Progenitor cell of endocrine pancreas (in vitro differentiated cells): ENCODE measurements at regions not wholly inside any gene's neighbourhood (a gene's known extent, or its start where the extent isn't known, plus 50 kb on each side); places are given as distances from the start of the nearest gene placed in this dataset.

Experiments used
- DNase-seq: peaks from one replicate; pipeline ENCODE4 v3.0.0; 2021; ENCODE audit warnings: low spot score; ENCODE audit not compliant: unreplicated experiment
- H3K27ac Mint-ChIP-seq: 2 replicates; pipeline ENCODE4 v1.8.0; 2021; ENCODE audit warnings: mild to moderate bottlenecking, moderate library complexity, mixed read lengths
- H3K27me3 Mint-ChIP-seq: 2 replicates; pipeline ENCODE4 v1.8.0; 2021; ENCODE audit warnings: mixed read lengths
- H3K36me3 Mint-ChIP-seq: 2 replicates; pipeline ENCODE4 v1.8.0; 2022; ENCODE audit warnings: mixed read lengths; ENCODE audit not compliant: insufficient read depth
- H3K4me1 Mint-ChIP-seq: 2 replicates; pipeline ENCODE4 v1.8.0; 2021; ENCODE audit warnings: low read depth, mixed read lengths
- H3K4me3 Mint-ChIP-seq: 2 replicates; pipeline ENCODE4 v1.8.0; 2021; ENCODE audit warnings: low read depth, mild to moderate bottlenecking, moderate library complexity, mixed read lengths
- H3K9me3 Mint-ChIP-seq: 2 replicates; pipeline ENCODE4 v1.8.0; 2021; ENCODE audit warnings: low read depth, mixed read lengths
- TF ChIP-seq, protein P1 (sequence below): fragments of 200-600 bp; sonication (generic); IDR thresholded peaks from one replicate; pipeline ENCODE4 v1.5.0; 2021; ENCODE audit warnings: antibody characterized with exemption, mild to moderate bottlenecking; ENCODE audit not compliant: unreplicated experiment

DNA sequence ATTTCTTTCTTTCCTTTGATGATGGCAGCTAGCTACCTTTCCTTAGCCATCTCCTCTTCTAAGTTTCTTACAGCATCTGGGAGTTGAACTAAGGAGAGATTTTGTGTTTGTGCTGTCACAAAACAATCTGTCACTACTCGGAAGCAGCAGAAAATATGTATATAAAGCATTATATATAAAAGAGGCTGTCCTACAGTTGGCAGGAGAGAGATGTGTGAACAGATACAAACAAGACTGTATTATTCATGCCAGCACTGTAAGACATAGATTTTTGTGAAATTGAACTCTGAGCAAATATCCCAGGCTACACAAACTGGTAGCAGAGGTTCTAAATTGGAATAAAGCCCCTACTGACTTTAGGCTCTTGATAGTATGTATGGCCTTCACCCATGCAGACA is 577.5 kb upstream of the NECTIN3 start:
- DNase-seq, result no peak
- peaks cover 8% of the 10 kb centered on the region for H3K9me3 Mint-ChIP-seq
- H3K27me3 Mint-ChIP-seq, result no peaks in the 10 kb centered on the region
- H3K4me1 Mint-ChIP-seq, result peaks cover 8% of the 10 kb centered on the region
- H3K36me3 Mint-ChIP-seq, result no peaks in the 10 kb centered on the region
- H3K27ac Mint-ChIP-seq, result no peak overlapping the region
- no peak overlapping the region for H3K4me3 Mint-ChIP-seq
- TF ChIP-seq, protein P1, sequence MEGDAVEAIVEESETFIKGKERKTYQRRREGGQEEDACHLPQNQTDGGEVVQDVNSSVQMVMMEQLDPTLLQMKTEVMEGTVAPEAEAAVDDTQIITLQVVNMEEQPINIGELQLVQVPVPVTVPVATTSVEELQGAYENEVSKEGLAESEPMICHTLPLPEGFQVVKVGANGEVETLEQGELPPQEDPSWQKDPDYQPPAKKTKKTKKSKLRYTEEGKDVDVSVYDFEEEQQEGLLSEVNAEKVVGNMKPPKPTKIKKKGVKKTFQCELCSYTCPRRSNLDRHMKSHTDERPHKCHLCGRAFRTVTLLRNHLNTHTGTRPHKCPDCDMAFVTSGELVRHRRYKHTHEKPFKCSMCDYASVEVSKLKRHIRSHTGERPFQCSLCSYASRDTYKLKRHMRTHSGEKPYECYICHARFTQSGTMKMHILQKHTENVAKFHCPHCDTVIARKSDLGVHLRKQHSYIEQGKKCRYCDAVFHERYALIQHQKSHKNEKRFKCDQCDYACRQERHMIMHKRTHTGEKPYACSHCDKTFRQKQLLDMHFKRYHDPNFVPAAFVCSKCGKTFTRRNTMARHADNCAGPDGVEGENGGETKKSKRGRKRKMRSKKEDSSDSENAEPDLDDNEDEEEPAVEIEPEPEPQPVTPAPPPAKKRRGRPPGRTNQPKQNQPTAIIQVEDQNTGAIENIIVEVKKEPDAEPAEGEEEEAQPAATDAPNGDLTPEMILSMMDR, result no peak

DNA sequence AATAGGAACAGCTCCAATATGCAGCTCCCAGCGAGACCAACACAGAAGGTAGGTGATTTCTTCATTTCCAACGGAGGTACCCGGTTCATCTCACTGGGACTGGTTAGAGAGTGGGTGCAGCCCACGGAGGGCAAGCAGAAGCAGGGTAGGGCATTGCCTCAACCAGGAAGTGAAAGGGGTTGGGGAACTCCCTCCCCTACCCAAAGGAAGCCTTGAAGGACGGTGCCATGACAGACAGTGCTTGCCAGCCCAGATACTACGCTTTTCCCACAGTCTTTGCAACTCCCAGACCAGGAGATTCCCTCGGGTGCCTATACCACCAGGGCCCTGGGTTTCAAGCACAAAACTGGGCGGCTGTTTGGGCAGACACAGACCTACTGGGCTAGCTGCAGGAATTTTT is 576.9 kb upstream of the NECTIN3 start:
- Mint-ChIP-seq H3K27ac (no peak overlapping the region), H3K9me3 (peaks cover 10% of the 10 kb centered on the region), H3K27me3 (no peaks in the 10 kb centered on the region), H3K4me3 (no peak overlapping the region), H3K4me1 (peaks cover 2% of the 10 kb centered on the region), H3K36me3 (no peaks in the 10 kb centered on the region)
- DNase-seq, result no peak
- TF ChIP-seq, protein P1, result no peak

DNA sequence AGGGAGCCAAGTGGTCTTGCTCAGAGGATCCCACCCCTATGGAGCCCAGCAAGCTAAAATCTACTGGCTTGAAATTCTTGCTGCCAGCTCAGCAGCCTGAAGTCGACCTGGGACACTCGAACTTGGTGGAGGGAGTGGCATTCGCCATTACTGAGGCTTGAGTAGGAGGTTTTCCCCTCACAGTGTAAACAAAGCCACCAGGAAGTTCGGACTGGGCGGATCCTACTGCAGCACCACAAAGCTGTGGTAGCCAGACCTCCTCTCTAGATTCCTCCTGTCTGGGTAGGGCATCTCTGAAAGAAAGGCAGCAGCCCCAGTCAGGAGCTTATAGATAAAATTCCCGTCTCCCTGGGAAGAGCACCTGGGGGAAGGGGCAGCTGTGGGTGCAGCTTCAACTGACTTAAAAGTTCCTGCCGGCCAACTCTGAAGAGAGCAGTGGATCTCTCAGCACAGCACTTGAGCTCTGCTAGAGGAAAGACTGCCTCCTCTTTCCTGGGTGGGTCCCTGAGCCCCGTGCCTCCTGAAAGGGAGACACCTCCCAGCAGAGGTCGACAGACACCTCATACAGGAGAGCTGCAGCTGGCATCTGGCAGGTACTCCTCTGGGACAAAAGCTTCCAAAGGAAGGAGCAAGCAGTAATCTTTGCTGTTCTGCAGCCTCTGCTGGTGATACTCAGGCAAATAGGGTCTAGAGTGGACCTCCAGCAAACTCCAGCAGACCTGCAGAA is 576.3 kb upstream of the NECTIN3 start:
- Mint-ChIP-seq H3K27ac (no peak overlapping the region), H3K36me3 (no peaks in the 10 kb centered on the region), H3K4me3 (no peak overlapping the region), H3K9me3 (peaks cover 10% of the 10 kb centered on the region), H3K27me3 (no peaks in the 10 kb centered on the region), H3K4me1 (no peaks in the 10 kb centered on the region)
- DNase-seq, result no peak
- TF ChIP-seq, protein P1, result no peak

DNA sequence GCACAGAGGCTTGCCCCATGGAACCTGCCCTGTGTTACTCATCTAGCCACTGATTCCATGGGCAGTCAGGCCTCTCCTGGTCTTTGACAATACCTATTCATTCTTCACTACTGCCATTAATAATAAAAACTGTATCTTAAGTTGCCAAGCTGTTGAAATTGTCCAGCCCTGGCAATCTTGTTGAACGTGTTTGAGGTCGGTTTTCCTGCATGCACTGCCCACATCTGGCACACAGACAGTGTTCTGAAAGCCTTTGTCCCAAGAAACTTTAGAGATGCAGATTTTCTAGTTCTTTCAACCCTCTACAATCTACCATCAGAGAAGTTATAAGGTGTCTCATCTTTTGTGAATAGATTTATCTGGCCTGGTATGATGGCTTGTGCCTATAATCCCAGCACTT is 567.2 kb upstream of the NECTIN3 start:
- Mint-ChIP-seq H3K27ac (no peak overlapping the region), H3K4me1 (no peaks in the 10 kb centered on the region), H3K9me3 (peaks cover 26% of the 10 kb centered on the region), H3K36me3 (peaks cover 2% of the 10 kb centered on the region), H3K27me3 (no peaks in the 10 kb centered on the region), H3K4me3 (no peak overlapping the region)
- TF ChIP-seq, protein P1, result no peak
- no peak for DNase-seq

DNA sequence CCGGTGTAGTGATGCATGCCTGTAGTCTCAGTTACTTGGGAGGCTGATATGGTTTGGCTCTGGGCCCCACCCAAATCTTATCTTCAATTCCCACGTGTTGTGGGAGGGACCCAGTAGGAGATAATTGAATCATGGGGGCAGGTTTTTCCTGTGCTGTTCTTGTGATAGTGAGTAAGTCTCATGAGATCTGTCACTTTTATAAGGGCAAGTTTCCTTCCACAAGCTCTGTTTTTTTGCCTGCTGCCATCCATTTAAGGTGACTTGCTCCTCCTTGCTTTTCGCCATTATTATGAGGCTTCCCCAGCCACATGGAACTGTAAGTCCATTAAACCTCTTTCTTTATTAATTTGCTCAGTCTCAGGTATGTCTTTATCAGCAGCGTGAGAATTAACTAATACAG is 566.7 kb upstream of the NECTIN3 start:
- no peak overlapping the region for H3K27ac Mint-ChIP-seq
- TF ChIP-seq, protein P1, result no peak
- H3K9me3 Mint-ChIP-seq, result peaks cover 31% of the 10 kb centered on the region
- peaks cover 2% of the 10 kb centered on the region for H3K36me3 Mint-ChIP-seq
- no peak overlapping the region for H3K4me3 Mint-ChIP-seq
- no peaks in the 10 kb centered on the region for H3K4me1 Mint-ChIP-seq
- no peak for DNase-seq
- H3K27me3 Mint-ChIP-seq, result no peaks in the 10 kb centered on the region
